ENCODE measurements at regions not wholly inside any gene's neighbourhood (a gene's known extent, or its start where the extent isn't known, plus 50 kb on each side); places are given as distances from the start of the nearest gene placed in this dataset.

DNA sequence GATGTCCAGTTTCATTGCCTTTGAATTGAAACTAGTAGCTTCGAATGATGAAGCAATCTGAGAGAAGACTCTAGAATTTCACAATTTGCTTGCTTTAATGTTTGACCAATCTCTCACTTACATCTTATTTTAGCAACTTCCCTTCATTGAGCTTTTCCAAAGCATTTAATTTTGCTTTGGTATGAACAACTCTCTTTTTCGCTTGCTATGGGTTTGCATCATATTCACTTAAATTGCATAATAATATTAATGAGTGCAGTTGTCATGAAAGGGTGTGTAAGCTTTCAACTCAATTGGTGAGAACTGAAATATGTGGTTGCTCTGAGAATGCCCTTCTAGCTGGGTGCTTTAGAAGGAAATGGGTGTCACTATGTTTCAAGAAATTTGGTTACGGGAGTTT, 309.2 kb downstream of the HLX start:
- intact Hi-C loops (cut with micrococcal nuclease), result no loop called here

GRCh38 chr1:221190249-221190648, 311.0 kb downstream of the HLX start:
- intact Hi-C loops (cut with micrococcal nuclease), result no loop called here

- intact Hi-C loops (cut with micrococcal nuclease), result no loop called here
These were observed 312.8 kb downstream of the HLX start for GRCh38 chr1:221192055-221192454.

GRCh38 chr1:221200464-221200863, 321.2 kb downstream of the HLX start:
- intact Hi-C loops (cut with micrococcal nuclease), result loop anchor here (10.0 kb wide), 1 partner anchor 234 kb away; no protein-coding TSS in a partner anchor

DNA sequence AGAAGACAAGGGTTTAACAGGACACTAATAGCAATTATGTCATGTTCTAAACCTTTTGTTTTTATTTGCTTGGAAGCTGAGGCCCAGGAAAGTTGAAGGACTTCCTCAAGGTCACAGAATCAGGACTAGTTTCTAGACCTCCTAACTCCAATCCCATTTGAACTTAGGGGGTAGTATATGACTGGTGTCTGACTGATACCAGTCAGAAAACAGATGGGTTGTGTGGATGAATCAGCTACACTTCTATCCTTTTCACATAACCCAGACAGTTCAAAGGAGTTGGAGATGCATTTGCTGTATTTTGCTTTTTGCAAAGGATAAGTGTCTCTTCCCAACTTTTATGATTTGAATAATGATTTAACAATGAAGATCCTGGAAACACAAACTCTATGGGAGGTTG, 322.5 kb downstream of the HLX start:
- intact Hi-C loops (cut with micrococcal nuclease), result loop anchor here (10.0 kb wide), 1 partner anchor 233 kb away; no protein-coding TSS in a partner anchor

DNA sequence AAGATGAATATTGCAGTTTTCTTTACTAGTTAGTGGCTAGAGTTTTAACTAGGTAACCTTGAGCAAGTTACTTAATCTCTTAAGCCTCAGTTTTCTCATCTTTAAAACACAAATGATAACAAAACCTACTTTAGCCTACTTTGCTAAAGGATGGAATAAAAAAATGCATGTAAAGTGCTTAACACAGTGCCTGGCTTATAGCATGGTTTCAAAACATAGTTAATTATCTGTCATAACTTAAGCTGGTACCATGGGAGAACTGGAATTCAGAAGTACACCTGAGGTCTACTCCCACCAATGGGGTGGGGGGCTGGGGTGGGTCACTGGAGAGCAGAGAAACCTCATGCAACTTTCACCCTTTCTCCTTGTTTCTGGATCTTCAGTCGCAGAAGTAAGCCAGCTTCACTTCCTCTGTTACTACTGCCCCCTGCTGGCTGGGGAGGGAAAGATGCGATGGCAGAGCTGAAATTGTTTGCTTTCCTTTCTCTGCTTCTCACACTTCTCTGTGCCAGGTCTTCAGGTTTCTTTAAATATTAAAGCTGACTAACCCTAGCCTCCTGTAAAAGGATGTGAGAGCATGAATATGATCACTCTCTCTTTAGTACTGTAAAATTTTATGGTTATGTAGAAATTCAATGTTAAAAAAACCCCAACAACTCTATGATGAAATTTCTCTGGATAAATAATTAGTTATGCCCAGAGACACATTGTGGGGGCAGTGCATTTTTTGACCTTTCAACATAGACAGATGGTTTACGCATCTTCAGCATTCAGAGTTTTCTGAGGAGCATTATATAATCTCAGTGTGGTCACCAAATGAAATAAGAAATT, 324.2 kb downstream of the HLX start:
- intact Hi-C loops (cut with micrococcal nuclease), result loop anchor here (1.0 to 10.0 kb wide), 3 partner anchors 231 to 393 kb away; no protein-coding TSS in a partner anchor

DNA sequence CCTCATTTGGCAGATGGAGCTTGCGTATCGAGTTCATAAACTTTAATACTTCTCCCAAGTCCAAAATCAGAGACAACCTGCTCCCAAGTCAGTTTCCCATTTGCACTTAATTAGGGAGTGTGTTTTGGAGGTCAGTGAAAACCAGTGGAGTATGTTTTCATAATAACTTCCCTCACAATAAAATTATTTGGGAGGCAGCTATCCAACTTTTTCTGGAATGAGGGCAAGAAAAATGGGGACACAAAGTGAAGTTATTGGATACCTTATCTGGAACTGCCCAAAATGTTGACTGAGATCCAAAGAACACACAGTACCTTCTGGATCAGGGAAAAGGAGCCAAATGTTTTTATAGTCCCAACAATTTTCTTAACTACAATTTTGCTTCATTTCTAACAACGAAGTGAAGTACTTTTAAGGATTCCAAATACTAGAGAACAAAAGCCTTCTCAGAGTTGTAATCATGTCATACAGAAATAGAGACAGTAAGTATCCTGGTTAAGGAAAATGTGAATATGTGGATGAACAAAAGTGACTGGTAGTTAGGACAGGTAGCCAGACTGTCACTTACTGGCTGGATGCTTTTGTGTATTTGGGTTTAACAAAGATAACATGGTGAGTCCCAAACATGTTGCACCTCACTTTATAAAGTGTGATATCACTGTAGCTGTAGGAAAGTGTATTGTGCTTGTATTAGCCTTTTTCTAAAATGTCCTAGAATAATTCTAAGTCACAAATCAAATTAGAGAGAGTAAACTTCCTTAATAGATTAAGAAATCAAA, 325.0 kb downstream of the HLX start:
- intact Hi-C loops (cut with micrococcal nuclease), result loop anchor here (10.0 kb wide), 1 partner anchor 231 kb away; no protein-coding TSS in a partner anchor

DNA sequence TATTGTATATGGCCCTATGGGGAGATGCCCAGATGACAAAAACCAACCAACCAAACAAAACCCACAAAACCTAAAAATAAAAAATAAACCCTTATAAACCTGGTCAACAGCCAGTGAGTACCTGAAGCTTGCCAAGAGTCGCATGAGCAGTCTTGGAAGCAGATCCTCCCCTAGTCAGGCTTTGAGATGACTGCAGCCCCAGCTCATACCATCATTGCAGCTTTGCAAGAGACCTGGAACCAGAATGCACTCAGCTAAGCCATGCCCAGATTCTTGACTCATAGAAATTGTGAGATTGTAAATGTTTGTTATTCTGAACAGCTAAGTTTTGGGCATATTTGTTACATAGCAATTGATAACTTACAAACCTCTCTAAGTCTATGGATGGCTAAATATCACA, 326.8 kb downstream of the HLX start:
- intact Hi-C loops (cut with micrococcal nuclease), result loop anchor here (10.0 kb wide), 1 partner anchor 229 kb away; no protein-coding TSS in a partner anchor

GRCh38 chr1:221212926-221213325, 333.7 kb downstream of the HLX start:
- intact Hi-C loops (cut with micrococcal nuclease), result no loop called here

DNA sequence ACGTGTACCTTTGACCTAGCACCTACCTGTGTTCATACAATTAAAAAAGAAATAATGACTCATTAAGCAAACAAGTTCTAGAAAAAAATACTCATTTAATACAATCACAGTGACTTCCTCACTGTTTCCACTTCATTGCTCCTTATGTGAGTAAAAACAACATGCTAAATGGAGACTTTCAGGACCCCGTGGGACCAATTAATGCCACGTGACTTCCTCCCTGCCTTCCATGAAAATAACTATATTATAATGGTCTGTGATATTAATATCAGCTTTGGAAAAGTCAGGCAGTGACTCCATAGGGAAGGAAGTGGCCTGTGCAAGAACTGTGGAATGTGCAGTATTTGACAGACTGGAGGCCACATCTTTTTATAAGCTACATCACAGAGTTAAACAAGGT, 337.8 kb downstream of the HLX start:
- intact Hi-C loops (cut with micrococcal nuclease), result no loop called here

- intact Hi-C loops (cut with micrococcal nuclease), result no loop called here
These were observed 344.0 kb downstream of the HLX start for GRCh38 chr1:221223281-221223680.

- intact Hi-C loops (cut with micrococcal nuclease), result no loop called here
These were observed 348.2 kb downstream of the HLX start for GRCh38 chr1:221227460-221227859.

GRCh38 chr1:221227872-221228337, 348.7 kb downstream of the HLX start:
- intact Hi-C loops (cut with micrococcal nuclease), result no loop called here

GRCh38 chr1:221228594-221228993, 349.4 kb downstream of the HLX start:
- intact Hi-C loops (cut with micrococcal nuclease), result no loop called here

- intact Hi-C loops (cut with micrococcal nuclease), result no loop called here
These were observed 351.4 kb downstream of the HLX start for GRCh38 chr1:221230605-221231004.

GRCh38 chr1:221234791-221235190, 355.5 kb downstream of the HLX start:
- intact Hi-C loops (cut with micrococcal nuclease), result no loop called here

DNA sequence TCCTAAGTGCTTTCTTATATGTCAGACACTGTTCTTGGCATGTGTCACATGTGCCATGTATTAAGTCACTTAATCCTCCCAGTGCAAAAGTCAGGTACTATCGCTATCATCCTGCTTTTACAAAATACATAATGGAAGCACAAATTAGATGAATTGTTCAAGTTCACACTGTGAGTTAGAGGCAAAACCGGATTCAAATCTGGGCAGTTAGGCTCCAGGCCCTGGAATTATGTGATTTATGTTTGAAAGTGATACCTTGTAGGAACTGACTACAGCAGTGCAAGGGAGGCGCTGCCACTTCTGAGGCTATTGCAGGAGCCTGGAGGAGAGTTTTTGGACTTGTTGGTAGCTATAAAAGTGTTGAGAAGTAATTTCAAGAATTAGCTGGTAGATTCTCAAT, 358.3 kb downstream of the HLX start:
- intact Hi-C loops (cut with micrococcal nuclease), result no loop called here

DNA sequence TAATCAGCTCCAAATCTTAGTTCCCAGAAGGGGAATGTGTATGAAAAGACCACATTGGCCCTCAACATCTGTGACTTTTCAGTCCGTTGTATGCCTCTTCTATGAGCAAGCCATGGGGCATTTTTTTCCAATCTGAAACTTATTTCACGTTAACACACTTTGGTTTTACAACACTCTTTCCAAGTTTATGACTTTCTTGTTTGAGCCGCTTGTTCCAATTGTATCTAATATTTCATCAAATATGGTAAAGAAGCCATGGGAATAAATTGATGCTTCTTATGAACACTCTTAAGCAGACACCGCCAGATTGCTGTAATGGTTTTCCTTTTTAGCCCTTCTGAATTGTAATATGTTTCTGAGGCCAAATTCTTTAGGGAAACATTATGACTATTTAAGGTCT, 359.9 kb downstream of the HLX start:
- intact Hi-C loops (cut with micrococcal nuclease), result no loop called here

- intact Hi-C loops (cut with micrococcal nuclease), result no loop called here
These were observed 360.5 kb downstream of the HLX start for GRCh38 chr1:221239792-221240191.

GRCh38 chr1:221240690-221241089, 361.4 kb downstream of the HLX start:
- intact Hi-C loops (cut with micrococcal nuclease), result no loop called here

GRCh38 chr1:221241157-221241556, 361.9 kb downstream of the HLX start:
- intact Hi-C loops (cut with micrococcal nuclease), result no loop called here

GRCh38 chr1:221241592-221241991, 362.3 kb downstream of the HLX start:
- intact Hi-C loops (cut with micrococcal nuclease), result no loop called here

All from T-helper 2 cell treated with Interferon-gamma antibody and Interleukin-4, amounts not matched to agents 100 ng/mL and 5 ng/mL, for 36 hours (primary cell).